ENCODE measurements at regions not wholly inside any gene's neighbourhood (a gene's known extent, or its start where the extent isn't known, plus 50 kb on each side); places are given as distances from the start of the nearest gene placed in this dataset.

- no peak overlapping the region for H3K9ac ChIP-seq (ENCODE audit: low read depth in 1 of 2, low read length in 2 of 2)
- no peak for DNase-seq (ENCODE audit: low spot score)
- H3K36me3 ChIP-seq (ENCODE audit: control insufficient read depth in 4 of 4, insufficient read depth in 3 of 4, low read depth in 1 of 4, low read length in 3 of 4) = no peaks in the 10 kb centered on the region
- no peaks in the 10 kb centered on the region for H3K4me1 ChIP-seq (ENCODE audit: control insufficient read depth in 4 of 4, insufficient read depth in 4 of 4, low read length in 3 of 4)
- H3K9me3 ChIP-seq (ENCODE audit: control insufficient read depth in 4 of 4, low read length in 3 of 4) = no peaks in the 10 kb centered on the region
- no peak for TF ChIP-seq FOXA1 (IDR thresholded peaks at IDR 0.05)
- no peak for TF ChIP-seq JUND (IDR thresholded peaks at IDR 0.05)
- TF ChIP-seq RAD21 (IDR thresholded peaks at IDR 0.05) = no peak
- TF ChIP-seq TAF1 (conservative IDR thresholded peaks at IDR 0.05) = no peak
- no peak for TF ChIP-seq CTCF (IDR thresholded peaks at IDR 0.05; ENCODE audit: low read depth, low read length, missing input control)
- TF ChIP-seq SP1 (IDR thresholded peaks at IDR 0.05) = no peak
- no peak for TF ChIP-seq HNF4G (IDR thresholded peaks at IDR 0.05)
- no peak for TF ChIP-seq MAX (IDR thresholded peaks at IDR 0.05)
- no peak for TF ChIP-seq FOXA2 (IDR thresholded peaks at IDR 0.05)
- no peak for TF ChIP-seq YY1 (IDR thresholded peaks at IDR 0.05)
- TF ChIP-seq ATF3 (IDR thresholded peaks at IDR 0.05) = no peak
- TF ChIP-seq REST (IDR thresholded peaks at IDR 0.05) = no peak
- no peak for TF ChIP-seq GABPA (IDR thresholded peaks at IDR 0.05 in 1 of 2, conservative IDR thresholded peaks at IDR 0.05 in 1 of 2)
- WGBS = 44% methylated on average over 1 of the region's 1 CpG
- no peaks in the 10 kb centered on the region for H3K27me3 ChIP-seq (ENCODE audit: control insufficient read depth in 4 of 4, insufficient read depth in 4 of 4, low read length in 3 of 4)
- no peak overlapping the region for H3K27ac ChIP-seq (ENCODE audit: low read depth in 1 of 2, low read length in 2 of 2)
- H3K4me3 ChIP-seq (ENCODE audit: low read depth in 1 of 3, low read length in 3 of 3) = no peak overlapping the region
Observed at GRCh38 chr5:106127341-106127781, 1543.4 kb downstream of the EFNA5 start.

GRCh38 chr5:106121972-106122605, 1548.6 kb downstream of the EFNA5 start:
- DNase-seq (ENCODE audit: low spot score) = no peak
- Histone ChIP-seq H3K9me3 (ENCODE audit: control insufficient read depth in 4 of 4, low read length in 3 of 4) (no peaks in the 10 kb centered on the region), H3K9ac (ENCODE audit: low read depth in 1 of 2, low read length in 2 of 2) (no peak overlapping the region), H3K27me3 (ENCODE audit: control insufficient read depth in 4 of 4, insufficient read depth in 4 of 4, low read length in 3 of 4) (no peaks in the 10 kb centered on the region), H3K4me1 (ENCODE audit: control insufficient read depth in 4 of 4, insufficient read depth in 4 of 4, low read length in 3 of 4) (no peaks in the 10 kb centered on the region), H3K4me3 (ENCODE audit: low read depth in 1 of 3, low read length in 3 of 3) (no peak overlapping the region), H3K27ac (ENCODE audit: low read depth in 1 of 2, low read length in 2 of 2) (no peak overlapping the region), H3K36me3 (ENCODE audit: control insufficient read depth in 4 of 4, insufficient read depth in 3 of 4, low read depth in 1 of 4, low read length in 3 of 4) (no peaks in the 10 kb centered on the region)
- TF ChIP-seq CTCF (IDR thresholded peaks at IDR 0.05; ENCODE audit: low read depth, low read length, missing input control) (peak; percentile 32), RXRA (IDR thresholded peaks at IDR 0.05) (no peak), RAD21 (IDR thresholded peaks at IDR 0.05) (peak in 1 of 2 donors; percentile 41), REST (IDR thresholded peaks at IDR 0.05) (no peak)
- 65% methylated on average over 7 of the region's 7 CpGs for WGBS

Data from liver (tissue), 8 donors.